ENCODE measurements at regions not wholly inside any gene's neighbourhood (a gene's known extent, or its start where the extent isn't known, plus 50 kb on each side); places are given as distances from the start of the nearest gene placed in this dataset.

DNA sequence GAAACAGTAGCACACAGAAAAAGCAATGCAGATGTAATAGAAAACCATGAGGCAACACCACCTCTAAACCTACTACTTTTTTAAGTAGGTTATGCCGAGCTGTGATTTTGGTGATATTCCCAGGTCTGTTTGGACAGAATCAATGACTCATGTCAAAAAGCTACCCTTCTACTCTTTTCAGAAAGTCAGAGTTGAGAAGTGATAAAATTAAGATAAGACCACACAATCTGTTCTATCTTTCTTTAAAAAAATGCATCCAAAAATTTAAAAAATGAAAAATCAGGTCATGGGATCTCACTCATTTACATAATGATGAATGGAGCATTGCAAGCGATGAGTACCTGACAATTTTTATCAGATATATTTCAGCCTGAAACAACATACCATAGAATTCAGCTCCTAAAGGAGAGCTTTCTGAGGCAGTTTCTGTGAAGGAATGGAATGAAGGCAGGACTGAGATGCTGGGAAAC is 826.3 kb downstream of the BCL11A start:
- no peak for ATAC-seq
- TF ChIP-seq, protein P1, sequence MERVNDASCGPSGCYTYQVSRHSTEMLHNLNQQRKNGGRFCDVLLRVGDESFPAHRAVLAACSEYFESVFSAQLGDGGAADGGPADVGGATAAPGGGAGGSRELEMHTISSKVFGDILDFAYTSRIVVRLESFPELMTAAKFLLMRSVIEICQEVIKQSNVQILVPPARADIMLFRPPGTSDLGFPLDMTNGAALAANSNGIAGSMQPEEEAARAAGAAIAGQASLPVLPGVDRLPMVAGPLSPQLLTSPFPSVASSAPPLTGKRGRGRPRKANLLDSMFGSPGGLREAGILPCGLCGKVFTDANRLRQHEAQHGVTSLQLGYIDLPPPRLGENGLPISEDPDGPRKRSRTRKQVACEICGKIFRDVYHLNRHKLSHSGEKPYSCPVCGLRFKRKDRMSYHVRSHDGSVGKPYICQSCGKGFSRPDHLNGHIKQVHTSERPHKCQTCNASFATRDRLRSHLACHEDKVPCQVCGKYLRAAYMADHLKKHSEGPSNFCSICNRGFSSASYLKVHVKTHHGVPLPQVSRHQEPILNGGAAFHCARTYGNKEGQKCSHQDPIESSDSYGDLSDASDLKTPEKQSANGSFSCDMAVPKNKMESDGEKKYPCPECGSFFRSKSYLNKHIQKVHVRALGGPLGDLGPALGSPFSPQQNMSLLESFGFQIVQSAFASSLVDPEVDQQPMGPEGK (CRISPR knock-in tag; IDR thresholded peaks at IDR 0.05; ENCODE audit: borderline replicate concordance) = no peak
- TF ChIP-seq, protein P2, sequence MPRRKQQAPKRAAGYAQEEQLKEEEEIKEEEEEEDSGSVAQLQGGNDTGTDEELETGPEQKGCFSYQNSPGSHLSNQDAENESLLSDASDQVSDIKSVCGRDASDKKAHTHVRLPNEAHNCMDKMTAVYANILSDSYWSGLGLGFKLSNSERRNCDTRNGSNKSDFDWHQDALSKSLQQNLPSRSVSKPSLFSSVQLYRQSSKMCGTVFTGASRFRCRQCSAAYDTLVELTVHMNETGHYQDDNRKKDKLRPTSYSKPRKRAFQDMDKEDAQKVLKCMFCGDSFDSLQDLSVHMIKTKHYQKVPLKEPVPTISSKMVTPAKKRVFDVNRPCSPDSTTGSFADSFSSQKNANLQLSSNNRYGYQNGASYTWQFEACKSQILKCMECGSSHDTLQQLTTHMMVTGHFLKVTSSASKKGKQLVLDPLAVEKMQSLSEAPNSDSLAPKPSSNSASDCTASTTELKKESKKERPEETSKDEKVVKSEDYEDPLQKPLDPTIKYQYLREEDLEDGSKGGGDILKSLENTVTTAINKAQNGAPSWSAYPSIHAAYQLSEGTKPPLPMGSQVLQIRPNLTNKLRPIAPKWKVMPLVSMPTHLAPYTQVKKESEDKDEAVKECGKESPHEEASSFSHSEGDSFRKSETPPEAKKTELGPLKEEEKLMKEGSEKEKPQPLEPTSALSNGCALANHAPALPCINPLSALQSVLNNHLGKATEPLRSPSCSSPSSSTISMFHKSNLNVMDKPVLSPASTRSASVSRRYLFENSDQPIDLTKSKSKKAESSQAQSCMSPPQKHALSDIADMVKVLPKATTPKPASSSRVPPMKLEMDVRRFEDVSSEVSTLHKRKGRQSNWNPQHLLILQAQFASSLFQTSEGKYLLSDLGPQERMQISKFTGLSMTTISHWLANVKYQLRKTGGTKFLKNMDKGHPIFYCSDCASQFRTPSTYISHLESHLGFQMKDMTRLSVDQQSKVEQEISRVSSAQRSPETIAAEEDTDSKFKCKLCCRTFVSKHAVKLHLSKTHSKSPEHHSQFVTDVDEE (CRISPR knock-in tag; IDR thresholded peaks at IDR 0.05) = no peak
- no peak for TF ChIP-seq PPARA (CRISPR knock-in tag; IDR thresholded peaks at IDR 0.05; ENCODE audit: borderline replicate concordance)
- TF ChIP-seq, protein P3, sequence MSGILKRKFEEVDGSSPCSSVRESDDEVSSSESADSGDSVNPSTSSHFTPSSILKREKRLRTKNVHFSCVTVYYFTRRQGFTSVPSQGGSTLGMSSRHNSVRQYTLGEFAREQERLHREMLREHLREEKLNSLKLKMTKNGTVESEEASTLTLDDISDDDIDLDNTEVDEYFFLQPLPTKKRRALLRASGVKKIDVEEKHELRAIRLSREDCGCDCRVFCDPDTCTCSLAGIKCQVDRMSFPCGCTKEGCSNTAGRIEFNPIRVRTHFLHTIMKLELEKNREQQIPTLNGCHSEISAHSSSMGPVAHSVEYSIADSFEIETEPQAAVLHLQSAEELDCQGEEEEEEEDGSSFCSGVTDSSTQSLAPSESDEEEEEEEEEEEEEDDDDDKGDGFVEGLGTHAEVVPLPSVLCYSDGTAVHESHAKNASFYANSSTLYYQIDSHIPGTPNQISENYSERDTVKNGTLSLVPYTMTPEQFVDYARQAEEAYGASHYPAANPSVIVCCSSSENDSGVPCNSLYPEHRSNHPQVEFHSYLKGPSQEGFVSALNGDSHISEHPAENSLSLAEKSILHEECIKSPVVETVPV (CRISPR knock-in tag; IDR thresholded peaks at IDR 0.05) = no peak
- no peak for TF ChIP-seq RARB (CRISPR knock-in tag; IDR thresholded peaks at IDR 0.05)
- no peak for TF ChIP-seq ZFP30 (CRISPR knock-in tag; IDR thresholded peaks at IDR 0.05)
- no peak for TF ChIP-seq GLIS3 (CRISPR knock-in tag; IDR thresholded peaks at IDR 0.05)
- no peak for TF ChIP-seq ISL1 (CRISPR knock-in tag; IDR thresholded peaks at IDR 0.05)
- no peak for TF ChIP-seq BACH2 (CRISPR knock-in tag; IDR thresholded peaks at IDR 0.05; ENCODE audit: borderline replicate concordance)
- TF ChIP-seq TOX (CRISPR knock-in tag; IDR thresholded peaks at IDR 0.05; ENCODE audit: borderline replicate concordance) = no peak
- TF ChIP-seq SNAI2 (CRISPR knock-in tag; IDR thresholded peaks at IDR 0.05) = no peak
- no peak for TF ChIP-seq ZNF565 (CRISPR knock-in tag; conservative IDR thresholded peaks at IDR 0.05; ENCODE audit: low read depth)
- TF ChIP-seq ZFP3 (CRISPR knock-in tag; IDR thresholded peaks at IDR 0.05) = no peak
- no peak for TF ChIP-seq ARNTL (CRISPR knock-in tag; IDR thresholded peaks at IDR 0.05; ENCODE audit: borderline replicate concordance, low read depth)
- no peak for TF ChIP-seq OSR1 (CRISPR knock-in tag; IDR thresholded peaks at IDR 0.05)
- TF ChIP-seq ZNF70 (CRISPR knock-in tag; IDR thresholded peaks at IDR 0.05) = no peak
- no peak for TF ChIP-seq CSDC2 (CRISPR knock-in tag; IDR thresholded peaks at IDR 0.05)

- ATAC-seq = no peak
These were observed 827.0 kb downstream of the BCL11A start for GRCh38 chr2:59726228-59727120.

DNA sequence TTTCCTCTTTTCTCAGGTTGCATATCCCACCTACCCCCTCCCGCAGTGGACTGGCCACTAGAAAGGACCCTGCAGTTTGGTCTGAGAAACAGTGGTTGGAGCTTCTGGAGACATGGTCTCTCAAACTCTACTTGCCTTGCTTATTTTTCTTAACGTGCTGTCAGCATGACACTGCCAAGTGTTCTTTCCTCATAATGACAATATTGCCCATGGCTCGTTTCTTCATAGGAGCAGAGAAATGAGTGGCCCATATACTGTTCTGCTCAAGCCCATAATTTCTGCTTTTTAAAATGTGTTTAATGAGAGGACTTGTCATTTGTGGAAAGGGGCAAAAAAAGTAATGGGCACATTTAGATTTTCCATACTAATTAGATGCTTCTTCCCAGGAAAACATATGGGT is 828.7 kb downstream of the BCL11A start:
- no peak for TF ChIP-seq ZC3H10 (CRISPR knock-in tag; IDR thresholded peaks at IDR 0.05)
- no peak for TF ChIP-seq ESRRG (CRISPR knock-in tag; IDR thresholded peaks at IDR 0.05)
- TF ChIP-seq ZNF70 (CRISPR knock-in tag; IDR thresholded peaks at IDR 0.05) = no peak
- TF ChIP-seq, protein P1 (CRISPR knock-in tag; IDR thresholded peaks at IDR 0.05; ENCODE audit: borderline replicate concordance) = no peak
- TF ChIP-seq, protein P2 (CRISPR knock-in tag; IDR thresholded peaks at IDR 0.05) = no peak
- no peak for TF ChIP-seq TCF4 (CRISPR knock-in tag; IDR thresholded peaks at IDR 0.05; ENCODE audit: borderline replicate concordance)
- no peak for TF ChIP-seq SNAI2 (CRISPR knock-in tag; IDR thresholded peaks at IDR 0.05)
- TF ChIP-seq CSDC2 (CRISPR knock-in tag; IDR thresholded peaks at IDR 0.05) = no peak
- no peak for TF ChIP-seq ZFP3 (CRISPR knock-in tag; IDR thresholded peaks at IDR 0.05)

More at GRCh38 chr2:59726228-59727120, 827.0 kb downstream of the BCL11A start:
- TF ChIP-seq, protein P1 (CRISPR knock-in tag; IDR thresholded peaks at IDR 0.05; ENCODE audit: borderline replicate concordance) = no peak
- TF ChIP-seq ZNF8 (CRISPR knock-in tag; IDR thresholded peaks at IDR 0.05) (no peak), SNAI2 (CRISPR knock-in tag; IDR thresholded peaks at IDR 0.05) (no peak)

More for the DNA sequence above, 828.7 kb downstream of the BCL11A start:
- no peak for ATAC-seq
